MM.1S (cell line): ENCODE measurements at regions not wholly inside any gene's neighbourhood (a gene's known extent, or its start where the extent isn't known, plus 50 kb on each side); places are given as distances from the start of the nearest gene placed in this dataset.

Experiments used
- DNase-seq: peaks from one replicate; pipeline ENCODE4 v3.0.0-alpha.2; 2015
- H2AFZ ChIP-seq: fragments of 300-600 bp; sonication (generic); 2 replicates; pipeline ENCODE4 v1.6.0; 2016; ENCODE audit warnings: antibody characterized with exemption, low read length
- H3F3A ChIP-seq: fragments of 300-600 bp; sonication (generic); 2 replicates; pipeline ENCODE4 v1.6.1; 2016; ENCODE audit warnings: mild to moderate bottlenecking, antibody characterized with exemption, low read length, moderate library complexity, mixed read lengths; ENCODE audit not compliant: insufficient read depth
- H3K27ac ChIP-seq: fragments of 300-600 bp; sonication (generic); 2 replicates; pipeline ENCODE4 v1.5.1; 2016; ENCODE audit warnings: mild to moderate bottlenecking, low read length
- H3K27me3 ChIP-seq: fragments of 300-600 bp; sonication (generic); replicated peaks from 2 replicates; pipeline ENCODE4 v1.6.0; 2016; ENCODE audit warnings: low read length; ENCODE audit not compliant: insufficient read depth
- H3K36me3 ChIP-seq: fragments of 300-600 bp; sonication (generic); replicated peaks from 2 replicates; pipeline ENCODE4 v1.6.1; 2016; ENCODE audit warnings: mild to moderate bottlenecking, low read length, mixed read lengths; ENCODE audit not compliant: insufficient read depth
- H3K4me1 ChIP-seq: fragments of 300-600 bp; sonication (generic); 2 replicates; pipeline ENCODE4 v1.6.1; 2016; ENCODE audit warnings: low read length, mixed read lengths
- H3K4me2 ChIP-seq: fragments of 300-600 bp; sonication (generic); 2 replicates; pipeline ENCODE4 v1.6.0; 2016; ENCODE audit warnings: low read depth, low read length
- H3K4me3 ChIP-seq: fragments of 300-600 bp; sonication (generic); 2 replicates; pipeline ENCODE4 v1.5.1; 2016; ENCODE audit warnings: low read length, mixed read lengths
- H3K79me2 ChIP-seq: fragments of 300-600 bp; sonication (generic); 2 replicates; pipeline ENCODE4 v1.6.1; 2016; ENCODE audit warnings: mixed run types, low read length, mixed read lengths
- H3K9ac ChIP-seq: fragments of 300-600 bp; sonication (generic); 2 replicates; pipeline ENCODE4 v1.6.1; 2016; ENCODE audit warnings: low read length, mixed read lengths
- H3K9me2 ChIP-seq: fragments of 300-600 bp; sonication (generic); replicated peaks from 2 replicates; pipeline ENCODE4 v1.6.1; 2016; ENCODE audit warnings: mild to moderate bottlenecking, low read length, mixed read lengths; ENCODE audit not compliant: insufficient read depth
- H3K9me3 ChIP-seq: fragments of 300-600 bp; sonication (generic); replicated peaks from 2 replicates; pipeline ENCODE4 v1.6.1; 2016; ENCODE audit warnings: mild to moderate bottlenecking, low read length, mixed read lengths; ENCODE audit not compliant: insufficient read depth
- H4K20me1 ChIP-seq: fragments of 300-600 bp; sonication (generic); 2 replicates; pipeline ENCODE4 v1.6.1; 2016; ENCODE audit warnings: mild to moderate bottlenecking, low read length, moderate library complexity, mixed read lengths; ENCODE audit not compliant: insufficient read depth
- EZH2 ChIP-seq: fragments of 300-600 bp; sonication (generic); optimal IDR thresholded peaks from 2 replicates; pipeline ENCODE3; 2017; ENCODE audit warnings: low read depth, mild to moderate bottlenecking, antibody characterized with exemption, low read length, mixed read lengths
- EZH2phosphoT487 ChIP-seq: fragments of 300-600 bp; sonication (generic); IDR thresholded peaks from 2 replicates; pipeline ENCODE4 v1.6.1; 2018; ENCODE audit warnings: antibody characterized with exemption, low read length
- TF ChIP-seq, protein P1 (sequence below): fragments of 300-600 bp; sonication (generic); IDR thresholded peaks from 2 replicates; pipeline ENCODE4 v1.5.1; 2016; ENCODE audit warnings: antibody characterized with exemption, low read length, mixed read lengths

DNA sequence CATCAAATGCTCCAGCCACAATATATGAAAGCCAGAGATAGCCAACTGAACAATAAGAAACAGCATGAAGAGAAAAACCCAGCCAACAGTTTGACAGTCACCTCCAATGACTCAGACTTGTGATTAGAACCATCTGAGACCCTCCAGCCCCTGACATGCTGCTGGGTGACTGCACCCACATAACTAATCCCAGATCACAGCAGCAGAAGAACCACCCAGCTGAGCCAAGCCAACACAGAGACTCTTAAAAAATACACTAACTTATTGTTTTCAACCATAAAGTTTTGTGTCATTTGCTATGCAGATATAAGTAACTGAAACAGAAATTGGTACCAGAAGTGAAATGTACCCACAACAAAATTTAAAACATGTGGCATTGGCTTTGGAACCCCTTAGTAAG is 314.3 kb upstream of the DYNLRB2 start:
- TF ChIP-seq EZH2: no peak
- TF ChIP-seq EZH2phosphoT487: no peak
- TF ChIP-seq, protein P1, sequence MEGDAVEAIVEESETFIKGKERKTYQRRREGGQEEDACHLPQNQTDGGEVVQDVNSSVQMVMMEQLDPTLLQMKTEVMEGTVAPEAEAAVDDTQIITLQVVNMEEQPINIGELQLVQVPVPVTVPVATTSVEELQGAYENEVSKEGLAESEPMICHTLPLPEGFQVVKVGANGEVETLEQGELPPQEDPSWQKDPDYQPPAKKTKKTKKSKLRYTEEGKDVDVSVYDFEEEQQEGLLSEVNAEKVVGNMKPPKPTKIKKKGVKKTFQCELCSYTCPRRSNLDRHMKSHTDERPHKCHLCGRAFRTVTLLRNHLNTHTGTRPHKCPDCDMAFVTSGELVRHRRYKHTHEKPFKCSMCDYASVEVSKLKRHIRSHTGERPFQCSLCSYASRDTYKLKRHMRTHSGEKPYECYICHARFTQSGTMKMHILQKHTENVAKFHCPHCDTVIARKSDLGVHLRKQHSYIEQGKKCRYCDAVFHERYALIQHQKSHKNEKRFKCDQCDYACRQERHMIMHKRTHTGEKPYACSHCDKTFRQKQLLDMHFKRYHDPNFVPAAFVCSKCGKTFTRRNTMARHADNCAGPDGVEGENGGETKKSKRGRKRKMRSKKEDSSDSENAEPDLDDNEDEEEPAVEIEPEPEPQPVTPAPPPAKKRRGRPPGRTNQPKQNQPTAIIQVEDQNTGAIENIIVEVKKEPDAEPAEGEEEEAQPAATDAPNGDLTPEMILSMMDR: no peak
- no peak for DNase-seq
- H3K4me3 ChIP-seq: no peak overlapping the region
- no peaks in the 10 kb centered on the region for H4K20me1 ChIP-seq
- no peaks in the 10 kb centered on the region for H3F3A ChIP-seq
- no peaks in the 10 kb centered on the region for H3K79me2 ChIP-seq
- H3K4me1 ChIP-seq: no peaks in the 10 kb centered on the region
- H3K27me3 ChIP-seq: no peaks in the 10 kb centered on the region
- H2AFZ ChIP-seq: no peak overlapping the region
- H3K4me2 ChIP-seq: no peak overlapping the region
- H3K27ac ChIP-seq: no peak overlapping the region
- H3K9ac ChIP-seq: no peak overlapping the region
- H3K9me2 ChIP-seq: no peaks in the 10 kb centered on the region
- no peaks in the 10 kb centered on the region for H3K36me3 ChIP-seq
- no peaks in the 10 kb centered on the region for H3K9me3 ChIP-seq

DNA sequence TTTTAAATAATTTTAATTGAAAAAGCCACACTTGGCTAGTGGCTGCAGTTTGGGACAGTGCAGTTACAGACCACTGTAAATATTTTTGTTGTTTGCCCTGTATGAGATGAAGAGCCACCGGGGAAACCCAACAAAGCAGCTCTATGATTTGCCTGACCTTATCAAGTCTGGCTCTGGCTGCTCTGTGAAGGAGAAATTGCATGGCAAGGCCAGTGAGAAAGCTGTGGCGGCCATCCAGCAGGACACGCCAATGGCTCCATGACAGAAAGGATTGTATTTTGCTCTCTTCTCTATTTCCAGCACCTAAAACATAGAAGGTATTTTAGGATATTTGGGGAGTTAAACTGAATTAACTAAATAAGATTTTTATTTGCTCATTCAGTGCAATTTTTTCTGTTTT is 330.0 kb upstream of the DYNLRB2 start:
- H3K36me3 ChIP-seq: no peaks in the 10 kb centered on the region
- H3K79me2 ChIP-seq: no peaks in the 10 kb centered on the region
- no peak for TF ChIP-seq EZH2phosphoT487
- no peak for TF ChIP-seq EZH2
- TF ChIP-seq, protein P1: no peak
- no peak overlapping the region for H3K27ac ChIP-seq
- no peaks in the 10 kb centered on the region for H3K9me2 ChIP-seq
- no peaks in the 10 kb centered on the region for H3K4me1 ChIP-seq
- DNase-seq: no peak
- H4K20me1 ChIP-seq: no peaks in the 10 kb centered on the region
- H2AFZ ChIP-seq: no peak overlapping the region
- no peaks in the 10 kb centered on the region for H3K27me3 ChIP-seq
- no peak overlapping the region for H3K4me2 ChIP-seq
- no peak overlapping the region for H3K4me3 ChIP-seq
- no peaks in the 10 kb centered on the region for H3K9me3 ChIP-seq
- no peaks in the 10 kb centered on the region for H3F3A ChIP-seq
- no peak overlapping the region for H3K9ac ChIP-seq

DNA sequence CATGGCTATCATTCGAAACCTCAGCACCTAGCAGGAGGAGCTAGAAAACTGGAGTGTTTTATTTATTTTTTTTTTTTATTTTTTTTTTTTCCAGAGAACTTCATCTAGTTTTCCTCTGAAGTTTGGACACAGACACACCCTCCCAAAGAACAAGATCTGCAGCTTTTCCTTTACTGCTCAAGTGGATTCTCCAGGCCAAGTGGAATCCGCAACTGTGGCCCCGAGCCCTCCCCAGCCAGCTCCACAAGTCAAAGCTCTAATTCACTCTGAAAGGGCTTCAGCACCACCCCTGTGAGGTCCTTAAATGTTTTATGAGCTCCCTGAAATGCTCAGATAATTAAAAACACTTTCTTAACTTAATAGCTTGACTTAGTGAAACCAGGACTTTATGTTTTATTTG is 332.1 kb upstream of the DYNLRB2 start:
- H3K79me2 ChIP-seq: no peaks in the 10 kb centered on the region
- H3K27ac ChIP-seq: no peak overlapping the region
- H2AFZ ChIP-seq: no peak overlapping the region
- no peaks in the 10 kb centered on the region for H4K20me1 ChIP-seq
- no peak overlapping the region for H3K4me2 ChIP-seq
- no peaks in the 10 kb centered on the region for H3K4me1 ChIP-seq
- TF ChIP-seq, protein P1: no peak
- TF ChIP-seq EZH2 (no peak), EZH2phosphoT487 (no peak)
- H3K4me3 ChIP-seq: no peak overlapping the region
- no peak for DNase-seq
- no peak overlapping the region for H3K9ac ChIP-seq
- no peaks in the 10 kb centered on the region for H3K9me2 ChIP-seq
- no peaks in the 10 kb centered on the region for H3K27me3 ChIP-seq
- H3K36me3 ChIP-seq: no peaks in the 10 kb centered on the region
- no peaks in the 10 kb centered on the region for H3F3A ChIP-seq
- H3K9me3 ChIP-seq: no peaks in the 10 kb centered on the region
